Head of caudate nucleus (tissue), 42 donors: ENCODE measurements at regions not wholly inside any gene's neighbourhood (a gene's known extent, or its start where the extent isn't known, plus 50 kb on each side); places are given as distances from the start of the nearest gene placed in this dataset.

Experiments
- DNase-seq, 42 donors: peaks; one replicate each; pipeline versions ENCODE4 v3.0.0 to v3.0.0-alpha.2; 2020 to 2021; ENCODE audit warnings: mixed read lengths in 7 of 42
- intact Hi-C: fragments of 100-400 bp; cut with DNase I; formaldehyde crosslinking; loops from one replicate; pipeline ENCODE4 v1.15.0; 2022

GRCh38 chr4:143046454-143046853, 138.3 kb upstream of the USP38 start:
- DNase-seq = peak in 5 of 42 donors; percentile 3 to 45 (median 16)
- intact Hi-C loops = no loop called here

GRCh38 chr4:143046906-143047305, 137.8 kb upstream of the USP38 start:
- intact Hi-C loops = no loop called here
- DNase-seq = no peak

GRCh38 chr4:143054971-143055370, 129.7 kb upstream of the USP38 start:
- DNase-seq = no peak
- intact Hi-C loops = no loop called here

- no peak for DNase-seq
- intact Hi-C loops = no loop called here
These were observed 128.7 kb upstream of the USP38 start for GRCh38 chr4:143055997-143056396.

- intact Hi-C loops = no loop called here
- DNase-seq = no peak
These were observed 113.4 kb upstream of the USP38 start for GRCh38 chr4:143071351-143071750.

- intact Hi-C loops = no loop called here
- DNase-seq = no peak
These were observed 108.0 kb upstream of the USP38 start for GRCh38 chr4:143076723-143077122.

GRCh38 chr4:143082701-143083100, 102.0 kb upstream of the USP38 start:
- DNase-seq = no peak
- intact Hi-C loops = no loop called here

GRCh38 chr4:143083756-143084472, 100.8 kb upstream of the USP38 start:
- no peak for DNase-seq

GRCh38 chr4:143084566-143084965, 100.2 kb upstream of the USP38 start:
- DNase-seq = no peak
- intact Hi-C loops = no loop called here

More at GRCh38 chr4:143083756-143084472, 100.8 kb upstream of the USP38 start:
- intact Hi-C loops = no loop called here

- intact Hi-C loops = no loop called here
- no peak for DNase-seq
These were observed 99.5 kb upstream of the USP38 start for GRCh38 chr4:143085224-143085623.

GRCh38 chr4:143085659-143086058, 99.1 kb upstream of the USP38 start:
- intact Hi-C loops = no loop called here
- no peak for DNase-seq

GRCh38 chr4:143089291-143089690, 95.4 kb upstream of the USP38 start:
- no peak for DNase-seq
- intact Hi-C loops = no loop called here

GRCh38 chr4:143089847-143090246, 94.9 kb upstream of the USP38 start:
- intact Hi-C loops = no loop called here
- DNase-seq = no peak

- intact Hi-C loops = no loop called here
These were observed 92.9 kb upstream of the USP38 start for GRCh38 chr4:143091862-143092261.

GRCh38 chr4:143095447-143095846, 89.3 kb upstream of the USP38 start:
- intact Hi-C loops = no loop called here
- DNase-seq = no peak

More at GRCh38 chr4:143091862-143092261, 92.9 kb upstream of the USP38 start:
- DNase-seq = no peak

GRCh38 chr4:143097751-143098150, 87.0 kb upstream of the USP38 start:
- intact Hi-C loops = no loop called here
- DNase-seq = no peak

GRCh38 chr4:143099693-143100092, 85.0 kb upstream of the USP38 start:
- no peak for DNase-seq
- intact Hi-C loops = no loop called here

GRCh38 chr4:143109376-143109775, 75.3 kb upstream of the USP38 start:
- DNase-seq = no peak
- intact Hi-C loops = no loop called here

GRCh38 chr4:143118663-143119062, 66.1 kb upstream of the USP38 start:
- intact Hi-C loops = no loop called here
- DNase-seq = no peak

- intact Hi-C loops = no loop called here
These were observed 57.1 kb upstream of the USP38 start for GRCh38 chr4:143127621-143128020.

GRCh38 chr4:143133977-143134376, 50.7 kb upstream of the USP38 start:
- intact Hi-C loops = no loop called here
- no peak for DNase-seq

More at GRCh38 chr4:143127621-143128020, 57.1 kb upstream of the USP38 start:
- no peak for DNase-seq
